SK-N-SH (cell line): ENCODE measurements at regions not wholly inside any gene's neighbourhood (a gene's known extent, or its start where the extent isn't known, plus 50 kb on each side); places are given as distances from the start of the nearest gene placed in this dataset.

Experiments used
- CTCF ChIP-seq: fragments of 200-600 bp; sonication (generic); IDR thresholded peaks from 2 replicates; pipeline ENCODE4 v1.6.1; 2017; ENCODE audit warnings: antibody characterized with exemption, mild to moderate bottlenecking, moderate library complexity
- EZH2phosphoT487 ChIP-seq: fragments of 200-600 bp; sonication (generic); IDR thresholded peaks from 2 replicates; pipeline ENCODE4 v1.6.1; 2017; ENCODE audit warnings: low read depth, mixed run types, mild to moderate bottlenecking, antibody characterized with exemption, moderate library complexity, borderline replicate concordance
- TAF1 ChIP-seq: IDR thresholded peaks from 2 replicates; pipeline ENCODE4 v1.6.1; 2012; ENCODE audit warnings: low read depth, mild to moderate bottlenecking, low read length, moderate library complexity, borderline replicate concordance
- YY1 ChIP-seq: IDR thresholded peaks from 2 replicates; pipeline ENCODE4 v1.4.0; 2012; ENCODE audit warnings: low read depth, mild to moderate bottlenecking

GRCh38 chr1:195511501-195511900 lies 1096.7 kb downstream of the KCNT2 start:
- TF ChIP-seq EZH2phosphoT487 (no peak), CTCF (no peak), TAF1 (no peak), YY1 (no peak)
